ENCODE measurements at regions not wholly inside any gene's neighbourhood (a gene's known extent, or its start where the extent isn't known, plus 50 kb on each side); places are given as distances from the start of the nearest gene placed in this dataset.
"Not testable (repeated sequence)": the region's sequence is repeated elsewhere in the genome, so short reads cannot be mapped to it uniquely, and the experiment has no call there.

DNA sequence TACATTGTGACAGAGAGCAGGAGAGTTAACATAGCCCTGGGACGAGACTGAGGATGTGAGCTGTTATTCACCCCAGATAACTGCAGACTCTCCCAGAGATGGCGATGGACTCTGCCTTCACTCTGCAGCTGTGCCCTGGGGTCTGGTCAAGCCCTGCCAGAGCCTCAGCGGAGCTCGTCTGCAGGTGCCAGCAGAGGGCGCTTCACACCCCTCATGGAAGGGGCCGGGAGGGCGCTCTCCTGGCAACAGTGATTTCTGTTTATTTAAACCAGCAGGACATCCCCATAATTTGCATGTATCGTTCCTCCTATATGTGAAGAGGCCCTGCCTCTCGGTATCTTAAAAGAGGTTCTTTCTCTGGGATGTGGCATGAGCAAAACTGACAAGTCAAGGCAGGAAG, 1329.8 kb downstream of the RPIA start:
- H3K9me3 ChIP-seq (ENCODE audit: control insufficient read depth, insufficient read depth, low read length); CTCF ChIA-PET: not testable (repeated sequence)

GRCh38 chr2:90027231-90027643, 1335.8 kb downstream of the RPIA start:
- H3K9me3 ChIP-seq (ENCODE audit: control insufficient read depth, insufficient read depth, low read length); CTCF ChIA-PET; H3K4me3 ChIP-seq (ENCODE audit: low read depth, low read length); H3K27me3 ChIP-seq (ENCODE audit: control insufficient read depth, insufficient read depth, low read length); POLR2A ChIA-PET; H3K27ac ChIP-seq (ENCODE audit: low read depth, low read length); DNase-seq (ENCODE audit: low read depth, low spot score): not testable (repeated sequence)
- peak; percentile 30; the same call in 1 of the 2 replicates for TF ChIP-seq CTCF (IDR thresholded peaks at IDR 0.05; ENCODE audit: low read depth, low read length)

More for the DNA sequence above, 1329.8 kb downstream of the RPIA start:
- H3K4me3 ChIP-seq (ENCODE audit: low read depth, low read length); DNase-seq (ENCODE audit: low read depth, low spot score); POLR2A ChIA-PET; H3K27me3 ChIP-seq (ENCODE audit: control insufficient read depth, insufficient read depth, low read length); H3K27ac ChIP-seq (ENCODE audit: low read depth, low read length): not testable (repeated sequence)

- CTCF ChIA-PET; POLR2A ChIA-PET; H3K9me3 ChIP-seq (ENCODE audit: control insufficient read depth, insufficient read depth, low read length); DNase-seq (ENCODE audit: low read depth, low spot score); H3K4me3 ChIP-seq (ENCODE audit: low read depth, low read length); H3K27ac ChIP-seq (ENCODE audit: low read depth, low read length); H3K27me3 ChIP-seq (ENCODE audit: control insufficient read depth, insufficient read depth, low read length): not testable (repeated sequence)
Measured at GRCh38 chr2:90028381-90029079, 1337.1 kb downstream of the RPIA start.

DNA sequence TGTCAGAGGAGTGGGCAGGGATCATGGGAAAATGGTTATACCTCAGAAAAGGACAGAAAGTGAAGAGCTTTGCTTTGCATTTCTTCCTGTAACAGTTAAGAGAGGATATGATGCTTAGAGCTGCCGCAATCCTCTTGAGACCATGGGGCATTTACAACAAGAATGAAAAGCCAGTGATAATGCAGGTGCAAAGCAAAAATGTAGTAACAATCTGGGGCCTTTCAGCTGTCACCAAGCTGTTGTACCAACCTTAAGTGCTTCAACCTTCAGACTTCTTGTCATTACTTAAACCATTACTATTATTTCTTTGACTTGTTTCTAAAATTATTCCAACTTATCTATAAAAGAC, 1337.6 kb downstream of the RPIA start:
- H3K4me3 ChIP-seq (ENCODE audit: low read depth, low read length); H3K9me3 ChIP-seq (ENCODE audit: control insufficient read depth, insufficient read depth, low read length); CTCF ChIA-PET; H3K27me3 ChIP-seq (ENCODE audit: control insufficient read depth, insufficient read depth, low read length); DNase-seq (ENCODE audit: low read depth, low spot score); H3K27ac ChIP-seq (ENCODE audit: low read depth, low read length); POLR2A ChIA-PET: not testable (repeated sequence)

DNA sequence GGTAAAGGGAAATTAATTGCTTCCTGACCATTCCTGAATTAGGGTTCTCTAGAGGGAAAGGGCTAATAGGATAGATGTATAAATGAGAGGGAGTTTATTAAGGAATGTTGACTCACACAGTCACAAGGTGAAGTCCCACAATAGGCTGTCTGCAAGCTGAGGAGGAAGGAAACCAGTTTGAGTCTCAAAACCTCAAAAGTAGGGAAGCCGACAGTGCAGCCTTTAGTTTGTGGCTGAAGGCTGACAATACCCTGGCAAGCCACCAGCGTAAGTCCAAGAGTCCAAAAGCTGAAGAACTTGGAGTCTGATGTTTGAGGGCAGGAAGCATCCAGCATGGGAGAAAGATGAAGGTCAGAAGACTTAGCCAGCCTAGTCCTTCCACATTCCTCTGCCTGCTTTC, 1340.8 kb downstream of the RPIA start:
- CTCF ChIA-PET; DNase-seq (ENCODE audit: low read depth, low spot score); POLR2A ChIA-PET; H3K4me3 ChIP-seq (ENCODE audit: low read depth, low read length); H3K27ac ChIP-seq (ENCODE audit: low read depth, low read length); H3K9me3 ChIP-seq (ENCODE audit: control insufficient read depth, insufficient read depth, low read length); H3K27me3 ChIP-seq (ENCODE audit: control insufficient read depth, insufficient read depth, low read length): not testable (repeated sequence)

DNA sequence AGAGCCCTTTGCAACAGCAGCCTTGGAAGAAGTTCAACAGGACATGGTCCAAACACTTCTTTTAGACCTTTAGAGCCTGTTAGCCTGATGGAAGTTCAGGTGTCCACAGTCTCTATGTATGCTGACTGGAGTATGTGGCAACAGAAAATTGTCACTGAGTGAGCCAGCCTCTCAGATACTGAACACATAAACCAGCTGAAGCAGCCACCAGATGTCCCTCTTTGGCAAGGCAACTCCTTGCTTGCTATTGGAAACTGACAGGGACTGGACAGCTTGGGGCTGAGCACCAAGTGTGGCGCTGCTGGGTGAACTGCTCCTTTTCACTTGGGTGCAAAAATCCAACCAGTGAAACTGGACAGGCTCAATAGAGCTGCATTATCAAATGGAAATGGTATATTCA, 1344.9 kb downstream of the RPIA start:
- CTCF ChIA-PET; POLR2A ChIA-PET; H3K4me3 ChIP-seq (ENCODE audit: low read depth, low read length): not testable (repeated sequence)

DNA sequence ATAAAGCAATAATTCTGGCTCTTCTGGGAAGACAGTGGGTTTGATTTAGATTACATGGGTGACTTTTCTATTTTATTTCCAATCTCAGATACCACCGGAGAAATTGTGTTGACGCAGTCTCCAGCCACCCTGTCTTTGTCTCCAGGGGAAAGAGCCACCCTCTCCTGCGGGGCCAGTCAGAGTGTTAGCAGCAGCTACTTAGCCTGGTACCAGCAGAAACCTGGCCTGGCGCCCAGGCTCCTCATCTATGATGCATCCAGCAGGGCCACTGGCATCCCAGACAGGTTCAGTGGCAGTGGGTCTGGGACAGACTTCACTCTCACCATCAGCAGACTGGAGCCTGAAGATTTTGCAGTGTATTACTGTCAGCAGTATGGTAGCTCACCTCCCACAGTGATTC, 1347.6 kb downstream of the RPIA start:
- H3K9me3 ChIP-seq (ENCODE audit: control insufficient read depth, insufficient read depth, low read length); H3K27me3 ChIP-seq (ENCODE audit: control insufficient read depth, insufficient read depth, low read length); CTCF ChIA-PET; POLR2A ChIA-PET; H3K27ac ChIP-seq (ENCODE audit: low read depth, low read length); DNase-seq (ENCODE audit: low read depth, low spot score); H3K4me3 ChIP-seq (ENCODE audit: low read depth, low read length): not testable (repeated sequence)

More for the DNA sequence above, 1344.9 kb downstream of the RPIA start:
- not testable (repeated sequence) for H3K27me3 ChIP-seq (ENCODE audit: control insufficient read depth, insufficient read depth, low read length); H3K9me3 ChIP-seq (ENCODE audit: control insufficient read depth, insufficient read depth, low read length); DNase-seq (ENCODE audit: low read depth, low spot score); H3K27ac ChIP-seq (ENCODE audit: low read depth, low read length)

GRCh38 chr2:90047776-90048175, 1356.3 kb downstream of the RPIA start:
- CTCF ChIA-PET = not testable (repeated sequence)

DNA sequence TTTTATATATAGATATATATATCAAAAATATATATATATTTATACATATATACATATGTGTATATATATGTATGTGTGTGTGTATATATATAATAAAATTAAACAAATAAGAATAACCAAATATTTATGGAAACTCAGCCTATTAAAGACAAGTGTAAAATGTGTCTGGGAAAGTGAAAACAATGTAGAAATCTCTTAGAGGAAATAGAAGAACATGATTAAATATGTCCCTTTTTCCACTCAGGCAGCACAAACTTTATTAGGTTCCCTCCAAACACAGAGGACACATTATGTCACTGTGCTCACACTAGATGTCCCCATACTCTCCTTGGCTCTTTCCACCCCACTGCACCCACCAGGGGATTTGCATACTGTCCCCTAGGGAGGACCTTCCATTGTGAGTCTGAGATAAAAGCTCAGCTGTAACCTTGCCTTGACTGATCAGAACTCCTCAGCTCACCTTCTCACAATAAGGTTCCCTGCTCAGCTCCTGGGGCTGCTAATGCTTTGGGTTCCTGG, 1360.7 kb downstream of the RPIA start:
- CTCF ChIA-PET; DNase-seq (ENCODE audit: low read depth, low spot score); H3K27ac ChIP-seq (ENCODE audit: low read depth, low read length): not testable (repeated sequence)

More at GRCh38 chr2:90047776-90048175, 1356.3 kb downstream of the RPIA start:
- H3K4me3 ChIP-seq (ENCODE audit: low read depth, low read length); H3K9me3 ChIP-seq (ENCODE audit: control insufficient read depth, insufficient read depth, low read length); H3K27ac ChIP-seq (ENCODE audit: low read depth, low read length); POLR2A ChIA-PET; DNase-seq (ENCODE audit: low read depth, low spot score); H3K27me3 ChIP-seq (ENCODE audit: control insufficient read depth, insufficient read depth, low read length): not testable (repeated sequence)

More for the DNA sequence above, 1360.7 kb downstream of the RPIA start:
- H3K4me3 ChIP-seq (ENCODE audit: low read depth, low read length); H3K27me3 ChIP-seq (ENCODE audit: control insufficient read depth, insufficient read depth, low read length); POLR2A ChIA-PET; H3K9me3 ChIP-seq (ENCODE audit: control insufficient read depth, insufficient read depth, low read length): not testable (repeated sequence)
